A549 (cell line): ENCODE measurements at regions not wholly inside any gene's neighbourhood (a gene's known extent, or its start where the extent isn't known, plus 50 kb on each side); places are given as distances from the start of the nearest gene placed in this dataset.

Experiments
- ATAC-seq, 2 experiments: fragments of 200-7000 bp in 1 of 2; fragments of >200 bp in 1 of 2; cut with Nextera tagmentation in 1 of 2; cut with Tn5 transposase in 1 of 2; 3 replicates each; pipeline versions ENCODE4 v1.8.0 to v1.9.1; 2018 to 2020; ENCODE audit warnings: mild to moderate bottlenecking in 1 of 2, moderate library complexity in 1 of 2
- CTCF ChIA-PET: fragments of 300-600 bp; sonication (Branson Sonifier 250); formaldehyde crosslinking; extraction: SDS; loops from one replicate; lab custom pipeline; 2021; ENCODE audit warnings: antibody characterized with exemption, inconsistent platforms; lab: Yijun Ruan, JAX
- POLR2A ChIA-PET: fragments of 350-600 bp; formaldehyde crosslinking; extraction: SDS; loops from one replicate; lab custom pipeline; 2021; ENCODE audit warnings: antibody characterized with exemption, inconsistent platforms; lab: Yijun Ruan, JAX
- DNase-seq, 2 experiments: peaks; one replicate each; pipeline versions ENCODE4 v3.0.0 to v3.0.0-alpha.2; 2011 to 2016; ENCODE audit warnings: low read depth in 1 of 2, low spot score in 1 of 2
- FAIRE-seq: peaks from 2 replicates; lab custom pipeline; 2011; peaks lifted over from hg19 to GRCh38; lab: Jason Lieb, UNC
- H3K27ac ChIP-seq, 2 experiments: fragments of >200 bp; sonication (Bioruptor Twin); formaldehyde crosslinking; 3 replicates each; pipeline ENCODE4 v1.5.1; 2016 to 2017
- H3K4me1 ChIP-seq: fragments of >200 bp; sonication (Bioruptor Twin); formaldehyde crosslinking; 3 replicates; pipeline ENCODE4 v1.6.1; 2016
- H3K4me2 ChIP-seq: fragments of >200 bp; sonication (Bioruptor Twin); formaldehyde crosslinking; 3 replicates; pipeline ENCODE4 v1.6.1; 2016
- H3K4me3 ChIP-seq: fragments of >200 bp; sonication (Bioruptor Twin); formaldehyde crosslinking; 3 replicates; pipeline ENCODE4 v1.5.1; 2016
- H3K9me3 ChIP-seq: fragments of >200 bp; sonication (Bioruptor Twin); formaldehyde crosslinking; 3 replicates; pipeline ENCODE4 v1.6.1; 2016
- CBX8 ChIP-seq: fragments of 200-600 bp; sonication (generic); IDR thresholded peaks from 2 replicates; pipeline ENCODE4 v1.6.1; 2016
- CEBPB ChIP-seq, 2 experiments: fragments of >200 bp in 1 of 2; sonication (Bioruptor Twin) in 1 of 2; formaldehyde crosslinking in 1 of 2; IDR thresholded peaks; 2 replicates each; pipeline ENCODE4 v1.6.1; 2012 to 2016
- CHD4 ChIP-seq: fragments of 200-600 bp; sonication (generic); IDR thresholded peaks from 2 replicates; pipeline ENCODE4 v1.6.1; 2016; ENCODE audit warnings: antibody characterized with exemption, mild to moderate bottlenecking, borderline replicate concordance
- ESRRA ChIP-seq: fragments of 150-350 bp; IDR thresholded peaks from 2 replicates; pipeline ENCODE4 v1.6.1; 2014; ENCODE audit warnings: mild to moderate bottlenecking, low read length, borderline replicate concordance
- HDAC2 ChIP-seq: fragments of 200-600 bp; sonication (generic); IDR thresholded peaks from 2 replicates; pipeline ENCODE4 v1.6.1; 2016
- HEYL ChIP-seq: fragments of 250-450 bp; sonication (Bioruptor Pico); IDR thresholded peaks from 2 replicates; pipeline ENCODE4 v1.8.0; 2021; ENCODE audit warnings: mild to moderate bottlenecking, moderate library complexity
- HOXB5 ChIP-seq: fragments of 250-450 bp; sonication (Bioruptor Pico); IDR thresholded peaks from 2 replicates; pipeline ENCODE4 v1.5.0; 2020; ENCODE audit warnings: mild to moderate bottlenecking, moderate library complexity
- JUN ChIP-seq, 2 experiments: fragments of >200 bp; sonication (Bioruptor Twin); formaldehyde crosslinking; IDR thresholded peaks; 2 replicates in 1 of 2; 3 replicates in 1 of 2; pipeline ENCODE4 v1.6.1; 2016 to 2017
- KDM5A ChIP-seq: fragments of 200-600 bp; sonication (generic); IDR thresholded peaks from 2 replicates; pipeline ENCODE4 v1.6.1; 2016; ENCODE audit warnings: antibody characterized with exemption, mild to moderate bottlenecking
- MAFK ChIP-seq: fragments of 450-650 bp; IDR thresholded peaks from 2 replicates; pipeline ENCODE4 v1.6.1; 2014; ENCODE audit not compliant: partially characterized antibody
- NFE2L2 ChIP-seq: fragments of 150-350 bp; conservative IDR thresholded peaks from 2 replicates; pipeline ENCODE4 v1.6.1; 2014; ENCODE audit warnings: low read length
- NPAS2 ChIP-seq: fragments of 250-450 bp; sonication (Bioruptor Pico); IDR thresholded peaks from 2 replicates; pipeline ENCODE4 v1.8.0; 2022; ENCODE audit warnings: mild to moderate bottlenecking, moderate library complexity, borderline replicate concordance
- PHF8 ChIP-seq: fragments of 200-600 bp; sonication (generic); IDR thresholded peaks from 2 replicates; pipeline ENCODE4 v1.6.1; 2016; ENCODE audit warnings: low read depth, mild to moderate bottlenecking, antibody characterized with exemption, moderate library complexity, borderline replicate concordance
- RARB ChIP-seq: fragments of 250-450 bp; sonication (Bioruptor Pico); IDR thresholded peaks from 2 replicates; pipeline ENCODE4 v1.8.0; 2021; ENCODE audit warnings: mild to moderate bottlenecking, moderate library complexity
- RCOR1 ChIP-seq: fragments of 150-350 bp; IDR thresholded peaks from 2 replicates; pipeline ENCODE4 v1.6.1; 2014; ENCODE audit warnings: antibody characterized with exemption, low read length, low read depth
- SMC3 ChIP-seq: fragments of >200 bp; sonication (Bioruptor Twin); formaldehyde crosslinking; IDR thresholded peaks from 3 replicates; pipeline ENCODE4 v1.6.1; 2018; ENCODE audit warnings: inconsistent platforms
- SREBF2 ChIP-seq: fragments of 450-650 bp; IDR thresholded peaks from 2 replicates; pipeline ENCODE4 v1.6.1; 2014; ENCODE audit warnings: mild to moderate bottlenecking, moderate library complexity
- ZC3H11A ChIP-seq: fragments of 450-650 bp; IDR thresholded peaks from 2 replicates; pipeline ENCODE4 v1.6.1; 2014; ENCODE audit warnings: antibody characterized with exemption, mild to moderate bottlenecking
- ZFP36 ChIP-seq: fragments of 450-650 bp; IDR thresholded peaks from 2 replicates; pipeline ENCODE4 v1.6.1; 2014; ENCODE audit warnings: borderline replicate concordance; ENCODE audit not compliant: partially characterized antibody
- ZNF302 ChIP-seq: fragments of 250-450 bp; sonication (Bioruptor Pico); IDR thresholded peaks from 2 replicates; pipeline ENCODE4 v1.9.0; 2021; ENCODE audit warnings: inconsistent platforms, mild to moderate bottlenecking, moderate library complexity
- WGBS: methylation state at CpG from one replicate; pipeline ENCODE4 v1.1.6; 2017; ENCODE audit errors: missing lambda C conversion rate; 5-methylcytosine and 5-hydroxymethylcytosine counted together
- TF ChIP-seq, protein P1 (sequence below): fragments of >200 bp; sonication (Bioruptor Twin); formaldehyde crosslinking; IDR thresholded peaks from 2 replicates; pipeline ENCODE4 v1.6.1; 2016
- TF ChIP-seq, protein P2 (sequence below): fragments of 250-450 bp; sonication (Bioruptor Pico); IDR thresholded peaks from 2 replicates; pipeline ENCODE4 v1.5.0; 2021; ENCODE audit warnings: mild to moderate bottlenecking, moderate library complexity, borderline replicate concordance
- TF ChIP-seq, protein P3 (sequence below): fragments of 250-450 bp; sonication (Bioruptor Pico); IDR thresholded peaks from 2 replicates; pipeline ENCODE4 v1.5.0; 2020; ENCODE audit warnings: low read depth, mild to moderate bottlenecking, moderate library complexity
- TF ChIP-seq, protein P4 (sequence below): fragments of 150-350 bp; IDR thresholded peaks from 2 replicates; pipeline ENCODE4 v1.6.1; 2014; ENCODE audit warnings: low read depth, mild to moderate bottlenecking, low read length

DNA sequence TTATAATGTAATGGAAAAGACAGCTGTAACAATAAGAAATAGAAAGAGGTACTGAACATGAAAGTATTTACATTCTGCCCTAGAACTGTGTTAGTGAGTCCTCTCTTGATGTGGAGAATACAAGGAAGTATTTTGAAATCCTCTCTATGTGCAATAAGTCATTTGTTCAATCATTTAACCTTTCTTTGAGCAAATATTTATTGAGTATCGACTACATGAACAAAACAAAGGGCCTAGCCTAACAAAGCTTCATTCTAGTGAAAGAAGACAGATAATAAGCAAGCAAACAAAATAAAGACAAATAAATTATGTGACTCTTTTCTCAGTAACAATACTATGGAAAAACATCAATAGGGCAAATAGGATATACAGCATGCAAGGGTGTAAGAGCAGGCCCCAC lies 354.9 kb upstream of the ATP11B start:
- Histone ChIP-seq H3K9me3 (no peaks in the 10 kb centered on the region), H3K4me2 (no peak overlapping the region), H3K27ac (no peak overlapping the region), H3K4me1 (no peaks in the 10 kb centered on the region), H3K4me3 (no peak overlapping the region)
- FAIRE-seq (no peak), DNase-seq (no peak), ATAC-seq (no peak)
- TF ChIP-seq SREBF2 (no peak), ZC3H11A (no peak), ZFP36 (no peak), HDAC2 (no peak), CHD4 (no peak), PHF8 (no peak), NPAS2 (CRISPR knock-in tag) (no peak), JUN (IDR thresholded peaks at IDR 0.05) (no peak), ESRRA (no peak), KDM5A (no peak), HOXB5 (no peak), ZNF302 (CRISPR knock-in tag) (no peak), CBX8 (no peak), CEBPB (IDR thresholded peaks at IDR 0.05) (no peak), MAFK (no peak), HEYL (no peak)
- TF ChIP-seq, protein P1, sequence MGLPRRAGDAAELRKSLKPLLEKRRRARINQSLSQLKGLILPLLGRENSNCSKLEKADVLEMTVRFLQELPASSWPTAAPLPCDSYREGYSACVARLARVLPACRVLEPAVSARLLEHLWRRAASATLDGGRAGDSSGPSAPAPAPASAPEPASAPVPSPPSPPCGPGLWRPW: no peak
- TF ChIP-seq, protein P2, sequence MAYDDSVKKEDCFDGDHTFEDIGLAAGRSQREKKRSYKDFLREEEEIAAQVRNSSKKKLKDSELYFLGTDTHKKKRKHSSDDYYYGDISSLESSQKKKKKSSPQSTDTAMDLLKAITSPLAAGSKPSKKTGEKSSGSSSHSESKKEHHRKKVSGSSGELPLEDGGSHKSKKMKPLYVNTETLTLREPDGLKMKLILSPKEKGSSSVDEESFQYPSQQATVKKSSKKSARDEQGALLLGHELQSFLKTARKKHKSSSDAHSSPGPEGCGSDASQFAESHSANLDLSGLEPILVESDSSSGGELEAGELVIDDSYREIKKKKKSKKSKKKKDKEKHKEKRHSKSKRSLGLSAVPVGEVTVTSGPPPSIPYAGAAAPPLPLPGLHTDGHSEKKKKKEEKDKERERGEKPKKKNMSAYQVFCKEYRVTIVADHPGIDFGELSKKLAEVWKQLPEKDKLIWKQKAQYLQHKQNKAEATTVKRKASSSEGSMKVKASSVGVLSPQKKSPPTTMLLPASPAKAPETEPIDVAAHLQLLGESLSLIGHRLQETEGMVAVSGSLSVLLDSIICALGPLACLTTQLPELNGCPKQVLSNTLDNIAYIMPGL (CRISPR knock-in tag): no peak
- TF ChIP-seq, protein P3, sequence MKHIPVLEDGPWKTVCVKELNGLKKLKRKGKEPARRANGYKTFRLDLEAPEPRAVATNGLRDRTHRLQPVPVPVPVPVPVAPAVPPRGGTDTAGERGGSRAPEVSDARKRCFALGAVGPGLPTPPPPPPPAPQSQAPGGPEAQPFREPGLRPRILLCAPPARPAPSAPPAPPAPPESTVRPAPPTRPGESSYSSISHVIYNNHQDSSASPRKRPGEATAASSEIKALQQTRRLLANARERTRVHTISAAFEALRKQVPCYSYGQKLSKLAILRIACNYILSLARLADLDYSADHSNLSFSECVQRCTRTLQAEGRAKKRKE (CRISPR knock-in tag): no peak
- CTCF ChIA-PET: no interaction called here
- WGBS: 0% methylated on average over 1 of the region's 1 CpG
- POLR2A ChIA-PET: no interaction called here

DNA sequence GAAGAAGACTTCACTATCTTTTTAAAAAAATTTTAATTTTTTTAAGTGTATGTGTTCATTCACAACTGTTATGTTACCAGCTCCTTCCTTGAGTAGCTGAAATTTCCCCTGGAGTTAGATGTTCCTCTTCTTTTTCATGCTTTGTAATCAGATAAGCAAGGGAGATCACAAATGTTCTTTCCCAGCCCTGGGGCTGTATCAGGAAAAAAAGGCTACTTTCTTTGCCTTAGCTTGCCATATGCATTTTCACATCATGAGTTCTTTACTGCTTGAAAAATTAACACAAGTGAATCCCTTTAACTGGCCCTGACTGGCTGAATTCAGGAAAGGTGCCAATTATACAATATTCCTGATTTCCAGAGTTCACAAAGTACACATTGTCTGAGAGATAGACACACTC lies 353.2 kb upstream of the ATP11B start:
- ChIA-PET POLR2A (no interaction called here), CTCF (no interaction called here)
- H3K4me1 ChIP-seq: no peaks in the 10 kb centered on the region
- no peaks in the 10 kb centered on the region for H3K9me3 ChIP-seq
- ATAC-seq (no peak), FAIRE-seq (no peak), DNase-seq (no peak)
- H3K4me2 ChIP-seq: no peak overlapping the region
- H3K27ac ChIP-seq: no peak overlapping the region
- H3K4me3 ChIP-seq: no peak overlapping the region
- TF ChIP-seq ZNF302 (CRISPR knock-in tag) (no peak), HDAC2 (no peak), SMC3 (no peak), NFE2L2 (no peak), RARB (CRISPR knock-in tag) (no peak), RCOR1 (no peak)
- TF ChIP-seq, protein P4, sequence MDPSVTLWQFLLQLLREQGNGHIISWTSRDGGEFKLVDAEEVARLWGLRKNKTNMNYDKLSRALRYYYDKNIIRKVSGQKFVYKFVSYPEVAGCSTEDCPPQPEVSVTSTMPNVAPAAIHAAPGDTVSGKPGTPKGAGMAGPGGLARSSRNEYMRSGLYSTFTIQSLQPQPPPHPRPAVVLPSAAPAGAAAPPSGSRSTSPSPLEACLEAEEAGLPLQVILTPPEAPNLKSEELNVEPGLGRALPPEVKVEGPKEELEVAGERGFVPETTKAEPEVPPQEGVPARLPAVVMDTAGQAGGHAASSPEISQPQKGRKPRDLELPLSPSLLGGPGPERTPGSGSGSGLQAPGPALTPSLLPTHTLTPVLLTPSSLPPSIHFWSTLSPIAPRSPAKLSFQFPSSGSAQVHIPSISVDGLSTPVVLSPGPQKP: no peak
- TF ChIP-seq, protein P3 (CRISPR knock-in tag): no peak
- TF ChIP-seq, all 56 proteins: peak for 0
